A549 (cell line): ENCODE measurements at regions not wholly inside any gene's neighbourhood (a gene's known extent, or its start where the extent isn't known, plus 50 kb on each side); places are given as distances from the start of the nearest gene placed in this dataset.

ENCODE experiments used
- ATAC-seq, 2 experiments: fragments of 200-7000 bp in 1 of 2; fragments of >200 bp in 1 of 2; cut with Nextera tagmentation in 1 of 2; cut with Tn5 transposase in 1 of 2; 3 replicates each; pipeline versions ENCODE4 v1.8.0 to v1.9.1; 2018 to 2020; ENCODE audit warnings: mild to moderate bottlenecking in 1 of 2, moderate library complexity in 1 of 2
- CTCF ChIA-PET: fragments of 300-600 bp; sonication (Branson Sonifier 250); formaldehyde crosslinking; extraction: SDS; loops from one replicate; lab custom pipeline; 2021; ENCODE audit warnings: antibody characterized with exemption, inconsistent platforms; lab: Yijun Ruan, JAX
- POLR2A ChIA-PET: fragments of 350-600 bp; formaldehyde crosslinking; extraction: SDS; loops from one replicate; lab custom pipeline; 2021; ENCODE audit warnings: antibody characterized with exemption, inconsistent platforms; lab: Yijun Ruan, JAX
- DNase-seq, 2 experiments: peaks; one replicate each; pipeline versions ENCODE4 v3.0.0 to v3.0.0-alpha.2; 2011 to 2016; ENCODE audit warnings: low read depth in 1 of 2, low spot score in 1 of 2
- FAIRE-seq: peaks from 2 replicates; lab custom pipeline; 2011; peaks lifted over from hg19 to GRCh38; lab: Jason Lieb, UNC
- H3K27ac ChIP-seq, 2 experiments: fragments of >200 bp; sonication (Bioruptor Twin); formaldehyde crosslinking; 3 replicates each; pipeline ENCODE4 v1.5.1; 2016 to 2017
- H3K4me1 ChIP-seq: fragments of >200 bp; sonication (Bioruptor Twin); formaldehyde crosslinking; 3 replicates; pipeline ENCODE4 v1.6.1; 2016
- H3K4me2 ChIP-seq: fragments of >200 bp; sonication (Bioruptor Twin); formaldehyde crosslinking; 3 replicates; pipeline ENCODE4 v1.6.1; 2016
- H3K4me3 ChIP-seq: fragments of >200 bp; sonication (Bioruptor Twin); formaldehyde crosslinking; 3 replicates; pipeline ENCODE4 v1.5.1; 2016
- H3K9me3 ChIP-seq: fragments of >200 bp; sonication (Bioruptor Twin); formaldehyde crosslinking; 3 replicates; pipeline ENCODE4 v1.6.1; 2016
- ATOH8 ChIP-seq: fragments of 250-450 bp; sonication (Bioruptor Pico); IDR thresholded peaks from 2 replicates; pipeline ENCODE4 v1.5.0; 2020; ENCODE audit warnings: low read depth, mild to moderate bottlenecking, moderate library complexity
- BHLHE40 ChIP-seq: IDR thresholded peaks from 2 replicates; pipeline ENCODE4 v1.6.1; 2012; ENCODE audit warnings: low read depth, low read length, inconsistent platforms
- CEBPB ChIP-seq, 2 experiments: fragments of >200 bp in 1 of 2; sonication (Bioruptor Twin) in 1 of 2; formaldehyde crosslinking in 1 of 2; IDR thresholded peaks; 2 replicates each; pipeline ENCODE4 v1.6.1; 2012 to 2016
- CHD2 ChIP-seq: fragments of 150-350 bp; IDR thresholded peaks from 2 replicates; pipeline ENCODE4 v1.6.1; 2014; ENCODE audit warnings: low read length; ENCODE audit not compliant: partially characterized antibody
- EHF ChIP-seq: fragments of 250-450 bp; sonication (Bioruptor Pico); IDR thresholded peaks from 2 replicates; pipeline ENCODE4 v1.5.0; 2020; ENCODE audit warnings: mild to moderate bottlenecking
- ESRRA ChIP-seq: fragments of 150-350 bp; IDR thresholded peaks from 2 replicates; pipeline ENCODE4 v1.6.1; 2014; ENCODE audit warnings: mild to moderate bottlenecking, low read length, borderline replicate concordance
- FOSB ChIP-seq: fragments of 250-450 bp; sonication (Bioruptor Pico); IDR thresholded peaks from 2 replicates; pipeline ENCODE4 v1.5.0; 2020; ENCODE audit warnings: mild to moderate bottlenecking, moderate library complexity
- FOXS1 ChIP-seq: fragments of 250-450 bp; sonication (Bioruptor Pico); IDR thresholded peaks from 2 replicates; pipeline ENCODE4 v1.5.0; 2020; ENCODE audit warnings: mild to moderate bottlenecking, moderate library complexity
- GATA3 ChIP-seq: IDR thresholded peaks from 2 replicates; pipeline ENCODE4 v1.6.1; 2012; ENCODE audit warnings: borderline replicate concordance
- HEYL ChIP-seq: fragments of 250-450 bp; sonication (Bioruptor Pico); IDR thresholded peaks from 2 replicates; pipeline ENCODE4 v1.8.0; 2021; ENCODE audit warnings: mild to moderate bottlenecking, moderate library complexity
- HOXB13 ChIP-seq: fragments of 250-450 bp; sonication (Bioruptor Pico); IDR thresholded peaks from 2 replicates; pipeline ENCODE4 v1.5.0; 2020; ENCODE audit warnings: low read depth, mild to moderate bottlenecking, moderate library complexity
- MAFK ChIP-seq: fragments of 450-650 bp; IDR thresholded peaks from 2 replicates; pipeline ENCODE4 v1.6.1; 2014; ENCODE audit not compliant: partially characterized antibody
- MYC ChIP-seq: IDR thresholded peaks from 2 replicates; pipeline ENCODE4 v1.6.1; 2012; ENCODE audit warnings: mild to moderate bottlenecking, inconsistent platforms, low read length, improper control_type of control experiment, borderline replicate concordance
- NPAS2 ChIP-seq: fragments of 250-450 bp; sonication (Bioruptor Pico); IDR thresholded peaks from 2 replicates; pipeline ENCODE4 v1.8.0; 2022; ENCODE audit warnings: mild to moderate bottlenecking, moderate library complexity, borderline replicate concordance
- NR3C1 ChIP-seq: fragments of >200 bp; sonication (Bioruptor Twin); formaldehyde crosslinking; IDR thresholded peaks from 3 replicates; pipeline ENCODE4 v1.6.1; 2017
- POLR2A ChIP-seq: IDR thresholded peaks from 2 replicates; pipeline ENCODE4 v1.6.1; 2012; ENCODE audit warnings: mild to moderate bottlenecking, low read length
- RAD21 ChIP-seq, 2 experiments: fragments of >200 bp in 1 of 2; sonication (Bioruptor Twin) in 1 of 2; formaldehyde crosslinking in 1 of 2; IDR thresholded peaks in 1 of 2; conservative IDR thresholded peaks in 1 of 2; 2 replicates in 1 of 2; 3 replicates in 1 of 2; pipeline ENCODE4 v1.6.1; 2012 to 2018; ENCODE audit warnings: inconsistent platforms in 1 of 2
- RCOR1 ChIP-seq: fragments of 150-350 bp; IDR thresholded peaks from 2 replicates; pipeline ENCODE4 v1.6.1; 2014; ENCODE audit warnings: antibody characterized with exemption, low read length, low read depth
- ZC3H11A ChIP-seq: fragments of 450-650 bp; IDR thresholded peaks from 2 replicates; pipeline ENCODE4 v1.6.1; 2014; ENCODE audit warnings: antibody characterized with exemption, mild to moderate bottlenecking
- ZFP36 ChIP-seq: fragments of 450-650 bp; IDR thresholded peaks from 2 replicates; pipeline ENCODE4 v1.6.1; 2014; ENCODE audit warnings: borderline replicate concordance; ENCODE audit not compliant: partially characterized antibody
- ZSCAN20 ChIP-seq: fragments of 250-450 bp; sonication (Bioruptor Pico); IDR thresholded peaks from 2 replicates; pipeline ENCODE4 v1.8.0; 2022; ENCODE audit warnings: mild to moderate bottlenecking, moderate library complexity
- WGBS: methylation state at CpG from one replicate; pipeline ENCODE4 v1.1.6; 2017; ENCODE audit errors: missing lambda C conversion rate; 5-methylcytosine and 5-hydroxymethylcytosine counted together
- TF ChIP-seq, protein P1 (sequence below): fragments of 150-350 bp; IDR thresholded peaks from 2 replicates; pipeline ENCODE4 v1.6.1; 2014; ENCODE audit warnings: low read depth, mild to moderate bottlenecking, low read length
- TF ChIP-seq, protein P2 (sequence below): IDR thresholded peaks from 2 replicates; pipeline ENCODE4 v1.6.1; 2012

DNA sequence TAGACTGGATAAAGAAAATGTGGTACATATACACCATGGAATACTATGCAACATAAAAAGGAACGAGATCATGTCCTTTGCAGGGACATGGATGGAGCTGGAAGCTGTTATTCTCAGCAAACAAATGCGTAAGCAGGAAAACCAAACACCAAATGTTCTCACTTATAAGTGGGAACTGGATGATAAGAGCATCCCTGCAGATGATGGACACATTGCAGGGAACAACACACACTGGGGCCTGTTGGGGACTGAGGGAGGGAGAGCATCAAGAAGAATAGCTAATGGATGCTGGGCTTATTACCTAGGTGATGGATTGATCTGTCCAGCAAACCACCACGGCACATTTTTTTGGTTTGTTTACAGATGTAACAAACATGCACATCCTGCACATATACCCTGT, 470.5 kb upstream of the CITED2 start:
- no peak overlapping the region for H3K4me2 ChIP-seq
- no peak overlapping the region for H3K4me3 ChIP-seq
- TF ChIP-seq POLR2A: no peak
- TF ChIP-seq NR3C1: no peak
- no peak for TF ChIP-seq RCOR1
- TF ChIP-seq HEYL (CRISPR knock-in tag): no peak
- TF ChIP-seq RAD21 (conservative IDR thresholded peaks at IDR 0.05 in 1 of 2, IDR thresholded peaks at IDR 0.05 in 1 of 2): no peak
- no peak for TF ChIP-seq FOSB (CRISPR knock-in tag)
- no peak for TF ChIP-seq HOXB13 (CRISPR knock-in tag)
- TF ChIP-seq ZFP36: no peak
- TF ChIP-seq CEBPB (IDR thresholded peaks at IDR 0.05): no peak
- TF ChIP-seq, protein P1, sequence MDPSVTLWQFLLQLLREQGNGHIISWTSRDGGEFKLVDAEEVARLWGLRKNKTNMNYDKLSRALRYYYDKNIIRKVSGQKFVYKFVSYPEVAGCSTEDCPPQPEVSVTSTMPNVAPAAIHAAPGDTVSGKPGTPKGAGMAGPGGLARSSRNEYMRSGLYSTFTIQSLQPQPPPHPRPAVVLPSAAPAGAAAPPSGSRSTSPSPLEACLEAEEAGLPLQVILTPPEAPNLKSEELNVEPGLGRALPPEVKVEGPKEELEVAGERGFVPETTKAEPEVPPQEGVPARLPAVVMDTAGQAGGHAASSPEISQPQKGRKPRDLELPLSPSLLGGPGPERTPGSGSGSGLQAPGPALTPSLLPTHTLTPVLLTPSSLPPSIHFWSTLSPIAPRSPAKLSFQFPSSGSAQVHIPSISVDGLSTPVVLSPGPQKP: no peak
- TF ChIP-seq BHLHE40: no peak
- TF ChIP-seq MYC: no peak
- no peak for TF ChIP-seq FOXS1 (CRISPR knock-in tag)
- TF ChIP-seq NPAS2 (CRISPR knock-in tag): no peak
- TF ChIP-seq ESRRA: no peak
- TF ChIP-seq ZSCAN20 (CRISPR knock-in tag): no peak
- no peak for TF ChIP-seq GATA3
- TF ChIP-seq EHF (CRISPR knock-in tag): no peak
- TF ChIP-seq, protein P2, sequence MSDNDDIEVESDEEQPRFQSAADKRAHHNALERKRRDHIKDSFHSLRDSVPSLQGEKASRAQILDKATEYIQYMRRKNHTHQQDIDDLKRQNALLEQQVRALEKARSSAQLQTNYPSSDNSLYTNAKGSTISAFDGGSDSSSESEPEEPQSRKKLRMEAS: no peak
- TF ChIP-seq CHD2: no peak
- POLR2A ChIA-PET: no interaction called here
- no peak for FAIRE-seq
- no peak for DNase-seq
- 63% methylated on average over 3 of the region's 3 CpGs for WGBS
- H3K4me1 ChIP-seq: no peaks in the 10 kb centered on the region
- CTCF ChIA-PET: no interaction called here
- no peaks in the 10 kb centered on the region for H3K9me3 ChIP-seq
- H3K27ac ChIP-seq: no peak overlapping the region
- no peak for ATAC-seq

GRCh38 chr6:139841794-139842215, 467.4 kb upstream of the CITED2 start:
- DNase-seq: no peak
- H3K9me3 ChIP-seq: no peaks in the 10 kb centered on the region
- H3K4me3 ChIP-seq: no peak overlapping the region
- no peaks in the 10 kb centered on the region for H3K4me1 ChIP-seq
- ChIA-PET POLR2A (interaction anchor here (0.6 kb wide), 1 partner anchor 1053 kb away, joined by 3 read pairs; no protein-coding TSS in a partner anchor), CTCF (no interaction called here)
- no peak overlapping the region; the same call in 2 of the 3 replicates for H3K4me2 ChIP-seq
- no peak for ATAC-seq
- FAIRE-seq: no peak
- 28% methylated on average over 2 of the region's 2 CpGs for WGBS
- H3K27ac ChIP-seq: no peak overlapping the region
- TF ChIP-seq CHD2 (no peak), ATOH8 (no peak), HEYL (CRISPR knock-in tag) (no peak), ZC3H11A (no peak), MAFK (no peak), RAD21 (conservative IDR thresholded peaks at IDR 0.05 in 1 of 2, IDR thresholded peaks at IDR 0.05 in 1 of 2) (no peak), ZSCAN20 (CRISPR knock-in tag) (no peak), HOXB13 (CRISPR knock-in tag) (no peak)
- TF ChIP-seq, protein P1: no peak
